Thyroid gland (tissue), 4 donors: ENCODE measurements at regions not wholly inside any gene's neighbourhood (a gene's known extent, or its start where the extent isn't known, plus 50 kb on each side); places are given as distances from the start of the nearest gene placed in this dataset.
A peak's percentile ranks its signal among the peaks of the same experiment; 100 is the strongest.
"Not testable (repeated sequence)": the region's sequence is repeated elsewhere in the genome, so short reads cannot be mapped to it uniquely, and the experiment has no call there.

Experiments used
- DNase-seq, 2 donors: peaks; one replicate each; pipeline ENCODE4 v3.0.0-alpha.2; 2019
- H3K27ac ChIP-seq, 3 donors: fragments of 200-600 bp; sonication (generic); 1 replicate in 2 of 3; 2 replicates in 1 of 3; pipeline ENCODE4 v1.5.1; 2016 to 2019; ENCODE audit warnings: mild to moderate bottlenecking in 1 of 3, moderate library complexity in 1 of 3
- H3K27me3 ChIP-seq: fragments of 200-600 bp; sonication (generic); one replicate; pipeline ENCODE4 v1.5.1; 2019
- H3K36me3 ChIP-seq, 2 donors: fragments of 200-600 bp; sonication (generic); one replicate each; pipeline ENCODE4 v1.5.1; 2016 to 2019
- H3K4me1 ChIP-seq, 2 donors: fragments of 200-600 bp; sonication (generic); one replicate each; pipeline ENCODE4 v1.5.1; 2017 to 2019
- H3K4me3 ChIP-seq, 3 donors: fragments of 200-600 bp; sonication (generic); replicated peaks in 1 of 3; 1 replicate in 2 of 3; 2 replicates in 1 of 3; pipeline ENCODE4 v1.5.1; 2016; ENCODE audit warnings: mild to moderate bottlenecking in 1 of 3
- H3K9me3 ChIP-seq: fragments of 200-600 bp; sonication (generic); one replicate; pipeline ENCODE4 v1.5.1; 2017
- CTCF ChIP-seq, 6 experiments: fragments of 200-600 bp in 3 of 6; fragments of 450-650 bp in 3 of 6; sonication (generic) in 3 of 6; IDR thresholded peaks; one replicate each; pipeline ENCODE4 v1.5.1; 2016 to 2019; ENCODE audit warnings: antibody characterized with exemption in 6 of 6, mild to moderate bottlenecking in 2 of 6, inconsistent platforms in 1 of 6, moderate library complexity in 1 of 6
- POLR2A ChIP-seq, 2 donors: fragments of 450-650 bp; IDR thresholded peaks; one replicate each; pipeline ENCODE4 v1.6.1; 2017; ENCODE audit warnings: antibody characterized with exemption in 2 of 2, mild to moderate bottlenecking in 2 of 2, moderate library complexity in 1 of 2
- WGBS, 2 donors: methylation state at CpG; one replicate each; pipeline ENCODE4 v1.1.5; 2017; 5-methylcytosine and 5-hydroxymethylcytosine counted together
- intact Hi-C: fragments of 100-400 bp; cut with DNase I; formaldehyde crosslinking; loops from one replicate; pipeline ENCODE4 v1.15.1; 2023

- intact Hi-C loops, result no loop called here
- TF ChIP-seq POLR2A (IDR thresholded peaks at IDR 0.05) (no peak), CTCF (IDR thresholded peaks at IDR 0.05) (no peak)
- Histone ChIP-seq H3K36me3 (no peaks in the 10 kb centered on the region), H3K4me1 (no peaks in the 10 kb centered on the region), H3K9me3 (no peaks in the 10 kb centered on the region), H3K4me3 (no peak overlapping the region), H3K27me3 (no peaks in the 10 kb centered on the region), H3K27ac (no peak overlapping the region)
- no peak for DNase-seq
Observed at GRCh38 chr13:87235621-87236020, 435.6 kb upstream of the SLITRK5 start.

- intact Hi-C loops, result no loop called here
- no peak for DNase-seq
- TF ChIP-seq CTCF (IDR thresholded peaks at IDR 0.05) (no peak), POLR2A (IDR thresholded peaks at IDR 0.05) (no peak)
- no peak overlapping the region for H3K4me3 ChIP-seq
- no peaks in the 10 kb centered on the region for H3K27me3 ChIP-seq
- WGBS, 2 donors, result 86 to 98% methylated on average over 3 of the region's 3 CpGs
- no peaks in the 10 kb centered on the region for H3K36me3 ChIP-seq
- no peak overlapping the region for H3K27ac ChIP-seq
- H3K4me1 ChIP-seq, result no peaks in the 10 kb centered on the region
- no peaks in the 10 kb centered on the region for H3K9me3 ChIP-seq
Observed at GRCh38 chr13:87244256-87244890, 426.8 kb upstream of the SLITRK5 start.

- H3K27ac ChIP-seq, H3K36me3 ChIP-seq, H3K9me3 ChIP-seq, intact Hi-C loops, H3K4me3 ChIP-seq, H3K27me3 ChIP-seq, DNase-seq, H3K4me1 ChIP-seq: not testable (repeated sequence)
- 89 to 91% methylated on average over 8 of the region's 8 CpGs for WGBS, 2 donors
Observed at GRCh38 chr13:87249847-87250246, 421.3 kb upstream of the SLITRK5 start.

GRCh38 chr13:87255394-87255793, 415.8 kb upstream of the SLITRK5 start:
- WGBS, 2 donors, result 90 to 92% methylated on average over 5 of the region's 5 CpGs
- Histone ChIP-seq H3K4me3 (no peak overlapping the region), H3K4me1 (no peaks in the 10 kb centered on the region), H3K36me3 (no peaks in the 10 kb centered on the region), H3K27ac (no peak overlapping the region), H3K27me3 (no peaks in the 10 kb centered on the region), H3K9me3 (no peaks in the 10 kb centered on the region)
- intact Hi-C loops, result no loop called here
- DNase-seq, result no peak
- TF ChIP-seq CTCF (IDR thresholded peaks at IDR 0.05) (no peak), POLR2A (IDR thresholded peaks at IDR 0.05) (no peak)

GRCh38 chr13:87259479-87260083, 411.6 kb upstream of the SLITRK5 start:
- 17 to 20% methylated on average over 5 of the region's 5 CpGs for WGBS, 2 donors
- intact Hi-C loops, result no loop called here

More at GRCh38 chr13:87259479-87260083, 411.6 kb upstream of the SLITRK5 start:
- Histone ChIP-seq H3K4me1 (no peaks in the 10 kb centered on the region), H3K27ac (no peak overlapping the region), H3K27me3 (no peaks in the 10 kb centered on the region), H3K9me3 (no peaks in the 10 kb centered on the region), H3K36me3 (no peaks in the 10 kb centered on the region), H3K4me3 (no peak overlapping the region)
- peak; percentile 30 to 50 for DNase-seq
- no peak for TF ChIP-seq POLR2A (IDR thresholded peaks at IDR 0.05)
- peak in 3 of 6 experiments; percentile 16 to 75 (median 47) for TF ChIP-seq CTCF (IDR thresholded peaks at IDR 0.05)
